GM19238 (cell line): ENCODE measurements at regions not wholly inside any gene's neighbourhood (a gene's known extent, or its start where the extent isn't known, plus 50 kb on each side); places are given as distances from the start of the nearest gene placed in this dataset.

Experiments used
- DNase-seq: peaks from one replicate; pipeline ENCODE4 v3.0.0; 2011; ENCODE audit warnings: low spot score; ENCODE audit not compliant: insufficient read length

GRCh38 chr4:152028131-152028530 is 267.3 kb upstream of the GATB start:
- no peak for DNase-seq

- no peak for DNase-seq
Observed at GRCh38 chr4:152024881-152025280, 264.1 kb upstream of the GATB start.

GRCh38 chr4:152023674-152024073 is 262.9 kb upstream of the GATB start:
- DNase-seq, result no peak

- no peak for DNase-seq
Observed at GRCh38 chr4:152022543-152022942, 261.7 kb upstream of the GATB start.

GRCh38 chr4:152021788-152022438 is 261.1 kb upstream of the GATB start:
- no peak for DNase-seq

GRCh38 chr4:152020073-152020472 is 259.3 kb upstream of the GATB start:
- DNase-seq, result no peak

- no peak for DNase-seq
Observed at GRCh38 chr4:152016303-152016620, 255.5 kb upstream of the GATB start.

GRCh38 chr4:152015597-152016302 is 254.9 kb upstream of the GATB start:
- DNase-seq, result no peak

GRCh38 chr4:152014280-152014679 is 253.5 kb upstream of the GATB start:
- peak; percentile 35 for DNase-seq

GRCh38 chr4:152011469-152011868 is 250.7 kb upstream of the GATB start:
- no peak for DNase-seq

- no peak for DNase-seq
Observed at GRCh38 chr4:152010710-152011079, 249.9 kb upstream of the GATB start.

- DNase-seq, result no peak
Observed at GRCh38 chr4:152009983-152010709, 249.3 kb upstream of the GATB start.

GRCh38 chr4:152009031-152009670 is 248.3 kb upstream of the GATB start:
- DNase-seq, result no peak

GRCh38 chr4:152007111-152007510 is 246.3 kb upstream of the GATB start:
- DNase-seq, result no peak

- DNase-seq, result no peak
Observed at GRCh38 chr4:152004801-152005200, 244.0 kb upstream of the GATB start.

GRCh38 chr4:152000518-152000917 is 239.7 kb upstream of the GATB start:
- DNase-seq, result no peak

GRCh38 chr4:151998723-151999122 is 237.9 kb upstream of the GATB start:
- no peak for DNase-seq

- no peak for DNase-seq
Observed at GRCh38 chr4:151997461-151997860, 236.7 kb upstream of the GATB start.

GRCh38 chr4:151994429-151994828 is 233.6 kb upstream of the GATB start:
- DNase-seq, result no peak

- DNase-seq, result no peak
Observed at GRCh38 chr4:151993521-151993920, 232.7 kb upstream of the GATB start.

GRCh38 chr4:151992332-151993154 is 231.7 kb upstream of the GATB start:
- no peak for DNase-seq

GRCh38 chr4:151991884-151992167 is 231.0 kb upstream of the GATB start:
- DNase-seq, result no peak
